ENCODE measurements at regions not wholly inside any gene's neighbourhood (a gene's known extent, or its start where the extent isn't known, plus 50 kb on each side); places are given as distances from the start of the nearest gene placed in this dataset.

DNA sequence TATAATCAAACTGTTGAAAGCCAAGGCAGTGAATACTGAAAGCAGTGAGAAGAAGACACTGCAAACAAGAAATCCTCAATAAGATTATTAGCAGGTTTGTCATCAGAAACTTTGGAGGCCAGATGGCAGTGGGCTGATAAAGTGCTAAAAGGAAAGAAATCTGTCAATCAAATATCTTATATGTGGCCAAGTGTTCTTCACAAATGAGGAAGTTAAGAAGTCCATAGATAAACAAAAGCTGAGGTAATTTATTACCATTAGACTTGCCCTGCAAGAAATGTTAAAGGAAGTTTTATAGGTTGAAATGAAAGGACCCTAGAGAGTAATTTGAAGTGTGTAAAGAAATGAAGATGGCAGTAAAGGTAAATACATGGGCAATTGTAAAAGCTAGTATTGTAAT, 586.6 kb downstream of the RAPGEF2 start (continued):
- TF ChIP-seq SIRT6 (IDR thresholded peaks at IDR 0.05; ENCODE audit: low read length) (no peak), JUN (IDR thresholded peaks at IDR 0.05; ENCODE audit: low read depth, low read length) (no peak), ZNF274 (IDR thresholded peaks at IDR 0.05; ENCODE audit: borderline replicate concordance, extremely low read depth, low read length) (no peak)
- TF ChIP-seq, protein P1, sequence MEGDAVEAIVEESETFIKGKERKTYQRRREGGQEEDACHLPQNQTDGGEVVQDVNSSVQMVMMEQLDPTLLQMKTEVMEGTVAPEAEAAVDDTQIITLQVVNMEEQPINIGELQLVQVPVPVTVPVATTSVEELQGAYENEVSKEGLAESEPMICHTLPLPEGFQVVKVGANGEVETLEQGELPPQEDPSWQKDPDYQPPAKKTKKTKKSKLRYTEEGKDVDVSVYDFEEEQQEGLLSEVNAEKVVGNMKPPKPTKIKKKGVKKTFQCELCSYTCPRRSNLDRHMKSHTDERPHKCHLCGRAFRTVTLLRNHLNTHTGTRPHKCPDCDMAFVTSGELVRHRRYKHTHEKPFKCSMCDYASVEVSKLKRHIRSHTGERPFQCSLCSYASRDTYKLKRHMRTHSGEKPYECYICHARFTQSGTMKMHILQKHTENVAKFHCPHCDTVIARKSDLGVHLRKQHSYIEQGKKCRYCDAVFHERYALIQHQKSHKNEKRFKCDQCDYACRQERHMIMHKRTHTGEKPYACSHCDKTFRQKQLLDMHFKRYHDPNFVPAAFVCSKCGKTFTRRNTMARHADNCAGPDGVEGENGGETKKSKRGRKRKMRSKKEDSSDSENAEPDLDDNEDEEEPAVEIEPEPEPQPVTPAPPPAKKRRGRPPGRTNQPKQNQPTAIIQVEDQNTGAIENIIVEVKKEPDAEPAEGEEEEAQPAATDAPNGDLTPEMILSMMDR (IDR thresholded peaks at IDR 0.05; ENCODE audit: control extremely low read depth in 1 of 3, insufficient read depth in 1 of 3, low read depth in 1 of 3, low read length in 3 of 3) = no peak

Measured in H1 (cell line).